ENCODE measurements at regions not wholly inside any gene's neighbourhood (a gene's known extent, or its start where the extent isn't known, plus 50 kb on each side); places are given as distances from the start of the nearest gene placed in this dataset.

DNA sequence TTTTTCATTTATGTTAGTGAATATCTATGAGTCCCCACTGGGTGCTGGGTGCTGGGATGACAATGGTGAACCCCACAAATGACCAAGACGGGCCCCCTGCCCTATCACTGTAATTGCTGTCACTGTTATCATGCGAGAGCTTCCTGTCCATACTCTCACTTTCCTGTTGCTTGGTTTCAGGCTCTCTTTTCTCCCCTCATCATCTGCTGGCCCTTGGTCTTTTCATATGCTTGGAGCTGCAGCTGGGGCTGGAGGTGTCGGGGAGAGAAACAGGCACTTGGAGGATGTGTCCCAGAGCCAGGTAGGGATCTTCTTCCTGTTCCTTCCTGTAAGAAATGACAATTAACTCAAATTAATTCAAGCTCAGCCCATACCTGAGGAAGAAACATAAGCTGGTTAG lies 348.0 kb downstream of the PTPRU start:
- DNase-seq: no peak

DNA sequence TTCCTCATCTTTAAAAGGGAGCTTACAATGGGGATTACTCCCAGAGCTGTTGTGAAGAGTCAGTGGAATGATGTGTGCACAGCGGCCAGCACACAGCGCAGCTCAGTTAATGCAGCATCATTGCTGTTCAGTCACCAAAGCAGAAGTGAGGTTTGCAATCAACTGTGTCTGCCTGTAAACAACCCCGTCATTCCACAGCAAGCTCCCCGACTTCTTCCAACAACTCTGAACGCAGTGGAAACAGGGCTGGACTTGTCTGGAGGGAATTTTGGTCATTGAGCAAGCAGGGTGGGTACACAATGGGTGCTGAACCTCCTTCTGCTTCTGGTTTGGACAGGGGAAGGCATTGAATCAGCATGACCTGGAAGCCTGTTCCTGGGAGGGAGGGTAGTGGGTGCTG lies 347.4 kb downstream of the PTPRU start:
- DNase-seq: no peak

DNA sequence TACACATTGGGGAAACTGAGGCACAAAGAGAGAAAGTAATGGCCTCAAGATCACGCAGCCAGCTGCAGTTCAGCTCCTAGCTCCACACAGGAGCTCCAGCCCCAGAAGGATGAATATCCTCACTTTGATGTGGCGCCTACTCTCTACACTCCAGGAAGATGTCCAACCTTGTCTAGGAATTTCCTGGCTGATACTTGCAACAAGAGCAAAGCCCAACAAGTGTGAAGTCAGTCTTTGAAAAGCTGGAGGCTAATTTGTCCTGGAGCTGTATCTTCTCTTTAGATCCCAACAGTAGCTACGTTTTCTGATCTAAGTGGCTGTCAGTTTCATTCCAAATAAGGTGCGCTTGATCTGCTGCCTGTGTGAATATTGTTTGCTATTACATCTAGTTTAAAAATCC lies 344.9 kb downstream of the PTPRU start:
- no peak for DNase-seq

DNA sequence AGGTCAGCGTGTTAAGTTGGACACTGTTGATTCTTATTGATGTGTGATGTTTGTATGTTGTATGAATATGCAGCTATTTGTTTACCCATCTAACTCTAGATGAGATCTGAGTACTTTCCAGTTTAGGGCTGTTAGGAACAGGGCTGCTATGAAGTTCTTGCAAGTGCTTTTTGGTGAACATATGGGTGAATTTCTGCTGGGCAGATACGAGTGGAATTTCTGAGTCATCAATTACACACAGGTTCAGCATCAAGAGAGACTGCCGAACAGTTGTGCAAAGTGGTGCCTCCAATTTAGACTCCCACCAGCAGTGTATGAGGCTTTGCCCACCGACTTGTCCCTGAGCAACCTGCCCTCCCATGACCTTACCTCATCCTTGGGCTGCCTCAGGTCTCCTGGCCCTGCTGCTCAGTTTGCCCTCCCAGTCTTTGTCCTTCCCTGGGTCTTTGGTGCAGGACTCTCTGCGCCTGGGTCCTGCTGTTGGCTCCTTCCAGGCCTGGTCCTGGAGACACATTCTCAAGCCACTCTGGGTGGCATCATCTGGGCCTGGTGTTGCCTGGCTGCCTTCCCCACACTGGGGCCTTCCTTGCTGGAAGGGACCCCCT lies 343.6 kb downstream of the PTPRU start:
- DNase-seq: no peak

DNA sequence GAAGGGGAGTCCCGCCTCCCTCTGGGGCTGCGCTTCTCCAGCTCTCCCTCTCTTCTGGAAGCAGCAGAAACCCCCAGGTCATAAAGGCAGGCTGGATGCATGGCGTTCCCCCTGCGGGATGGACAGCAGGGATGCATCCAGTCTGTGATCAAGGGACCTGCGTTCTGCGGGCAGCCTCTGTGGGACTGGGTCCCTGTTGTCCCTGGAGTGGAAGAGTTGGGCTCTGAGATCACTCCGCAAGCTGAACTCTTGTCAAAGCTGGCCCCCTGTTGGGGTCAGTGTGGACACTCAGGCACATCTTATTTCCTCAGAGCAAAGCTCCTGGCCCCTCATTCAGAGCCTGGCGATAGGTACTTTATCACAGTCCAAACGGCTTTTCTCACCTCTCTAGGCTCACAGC lies 341.2 kb downstream of the PTPRU start:
- DNase-seq: no peak

DNA sequence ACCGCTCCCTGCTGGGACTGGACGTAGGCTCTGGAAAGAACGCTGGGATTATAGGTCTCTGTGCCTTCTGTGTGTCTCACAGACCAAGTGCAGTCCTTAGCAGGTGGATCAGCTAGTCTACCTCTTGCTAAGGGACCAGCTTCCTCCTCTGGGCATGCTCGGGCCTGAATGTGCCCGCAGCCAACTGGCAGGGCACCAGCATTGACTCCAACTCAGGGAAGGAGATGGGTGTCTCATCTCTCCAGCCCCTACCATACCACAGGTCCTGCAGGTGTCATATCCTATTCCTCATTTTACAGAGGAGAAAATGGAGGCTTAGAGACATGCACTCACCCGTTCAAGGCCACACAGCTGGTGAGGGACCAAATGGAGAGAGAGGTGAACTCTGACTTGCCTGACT lies 340.2 kb downstream of the PTPRU start:
- no peak for DNase-seq

DNA sequence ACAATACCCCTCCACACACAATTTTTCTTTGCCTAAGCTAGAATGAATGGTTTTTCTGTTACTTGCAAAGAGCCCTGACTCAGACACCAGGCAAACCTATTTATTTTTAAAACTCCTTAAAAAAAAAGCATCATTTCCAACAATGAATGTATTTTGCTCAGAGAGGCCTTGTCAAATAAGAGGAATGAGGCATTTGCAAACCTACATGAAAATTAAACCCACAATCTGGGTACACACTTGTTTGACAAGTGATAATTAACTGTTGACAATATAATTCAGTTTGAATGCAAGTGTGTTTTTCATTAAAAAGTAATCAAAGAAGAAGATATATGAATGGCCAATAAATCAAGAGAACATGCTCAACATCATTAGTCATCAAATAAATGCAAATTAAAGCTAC lies 339.5 kb downstream of the PTPRU start:
- no peak for DNase-seq

DNA sequence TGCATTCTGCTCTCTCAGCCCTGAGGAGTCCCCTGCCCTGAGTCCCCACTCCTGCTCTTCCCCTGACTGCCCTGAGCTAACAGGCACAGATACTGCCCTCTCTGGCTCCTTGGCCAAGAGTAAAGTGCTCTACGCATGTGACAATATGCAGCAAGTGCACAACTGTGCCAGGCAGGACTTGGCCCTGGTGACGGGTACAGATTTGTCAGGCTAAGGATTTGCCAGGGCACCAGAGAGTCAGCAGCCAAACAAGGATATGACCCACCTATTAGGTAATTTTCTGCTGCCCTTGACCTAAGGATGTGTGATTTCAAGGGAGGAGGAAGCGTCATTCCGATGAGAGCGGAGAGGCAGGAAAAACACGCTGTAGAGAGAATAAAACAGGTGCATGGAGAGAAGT lies 339.0 kb downstream of the PTPRU start:
- DNase-seq: no peak

DNA sequence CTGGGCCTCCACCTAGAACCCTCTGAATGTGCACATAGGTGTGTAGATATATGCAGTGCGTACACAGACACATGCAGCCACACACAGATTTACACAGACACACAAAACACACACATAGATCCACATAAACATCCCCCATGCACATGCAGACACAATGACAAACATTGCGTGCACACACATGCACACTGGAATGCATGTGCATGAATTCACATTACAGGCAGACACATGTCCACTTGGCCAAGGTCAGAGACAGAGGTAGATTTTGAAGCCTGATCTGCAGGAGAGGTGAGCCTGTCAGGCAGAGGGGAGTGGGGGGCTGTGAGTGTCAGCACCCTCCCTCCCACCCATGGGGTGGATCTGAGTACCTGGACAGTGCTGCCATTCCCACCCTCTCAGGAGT lies 338.5 kb downstream of the PTPRU start:
- DNase-seq: no peak

DNA sequence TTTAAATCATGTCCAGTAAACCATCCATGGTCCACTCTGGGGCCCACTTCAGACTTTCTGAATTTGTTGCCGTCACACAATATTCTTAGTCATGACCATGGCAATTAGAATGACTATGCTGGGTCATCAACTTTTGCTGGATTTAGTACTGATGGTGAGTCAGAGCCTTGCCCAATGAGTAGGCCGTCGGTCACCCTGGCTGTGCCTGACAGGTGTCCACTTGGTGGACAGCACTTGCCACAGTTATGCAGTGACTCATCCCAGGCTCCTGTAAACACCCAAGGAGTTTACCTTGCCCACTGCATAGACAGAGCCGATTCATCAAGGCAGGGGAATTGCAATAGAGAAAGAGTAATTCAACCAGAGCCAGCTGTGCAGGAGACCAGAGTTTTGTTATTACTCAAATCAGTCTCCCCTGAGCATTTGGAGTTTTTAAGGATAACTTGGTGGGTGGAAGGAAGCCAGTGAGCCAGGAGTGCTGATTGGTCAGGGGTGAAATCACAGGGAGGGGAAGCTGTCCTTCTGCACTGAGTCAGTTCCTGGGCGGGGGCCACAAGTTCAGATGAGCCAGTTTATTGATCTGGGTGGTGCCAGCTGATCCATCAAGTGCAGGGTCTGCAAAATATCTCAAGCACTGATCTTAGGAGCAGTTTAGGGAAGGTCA lies 333.8 kb downstream of the PTPRU start:
- DNase-seq: no peak

DNA sequence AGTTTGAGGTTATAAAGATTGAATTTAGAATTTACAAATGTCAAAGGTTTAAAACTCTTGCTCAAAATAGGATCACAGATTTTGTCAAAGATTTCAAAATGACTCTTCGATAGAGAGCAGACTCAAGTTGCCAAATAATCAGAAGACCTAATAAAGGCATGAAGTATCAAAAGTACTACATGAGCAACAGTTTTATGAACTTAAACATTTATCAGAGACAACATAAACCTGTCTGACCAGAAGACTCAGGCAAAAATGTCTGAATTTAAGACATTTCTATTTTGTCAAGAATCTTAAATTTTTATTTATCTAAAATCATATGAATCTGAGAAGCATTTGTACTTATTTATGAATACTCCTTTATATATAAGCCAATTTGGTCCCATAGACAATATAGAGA lies 330.9 kb downstream of the PTPRU start:
- DNase-seq: no peak

DNA sequence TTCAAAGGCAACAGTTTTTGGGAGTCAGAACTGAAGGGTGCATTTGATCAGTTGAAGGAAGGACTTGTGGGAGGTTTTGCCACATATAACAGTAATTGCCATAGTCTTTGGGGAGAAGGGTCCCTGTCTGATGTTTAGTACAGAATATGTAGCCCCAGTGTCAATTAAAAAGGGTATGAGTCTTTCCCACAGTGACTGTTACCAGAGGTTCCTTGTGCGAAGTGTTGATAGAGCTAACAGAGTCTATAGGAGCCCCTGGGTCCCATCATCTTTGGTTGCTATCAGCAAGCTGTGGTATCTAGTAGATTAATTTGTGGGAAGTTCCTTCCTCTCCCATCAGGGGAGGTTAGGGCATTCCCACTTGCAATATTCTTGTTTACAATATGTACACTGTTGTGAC lies 329.2 kb downstream of the PTPRU start:
- no peak for DNase-seq

DNA sequence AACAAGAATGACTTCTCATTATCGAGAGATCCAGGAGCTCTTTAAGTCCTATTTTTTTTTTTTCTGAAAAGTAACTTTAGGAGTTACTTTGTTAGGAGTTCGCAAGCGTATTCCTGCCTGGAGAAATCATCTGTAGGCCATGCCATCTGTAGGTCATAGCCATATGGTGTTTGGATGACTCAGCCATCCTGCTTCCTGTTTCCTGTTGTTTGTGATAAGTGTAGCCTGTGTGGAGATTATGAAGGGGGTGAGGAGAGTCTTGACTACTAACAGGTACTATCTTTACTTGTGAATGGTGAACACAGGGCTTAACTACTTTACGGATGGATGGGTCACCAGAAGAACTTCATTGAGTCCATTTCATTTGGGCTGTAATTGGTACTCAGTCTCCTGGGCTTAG lies 327.2 kb downstream of the PTPRU start:
- DNase-seq: no peak

DNA sequence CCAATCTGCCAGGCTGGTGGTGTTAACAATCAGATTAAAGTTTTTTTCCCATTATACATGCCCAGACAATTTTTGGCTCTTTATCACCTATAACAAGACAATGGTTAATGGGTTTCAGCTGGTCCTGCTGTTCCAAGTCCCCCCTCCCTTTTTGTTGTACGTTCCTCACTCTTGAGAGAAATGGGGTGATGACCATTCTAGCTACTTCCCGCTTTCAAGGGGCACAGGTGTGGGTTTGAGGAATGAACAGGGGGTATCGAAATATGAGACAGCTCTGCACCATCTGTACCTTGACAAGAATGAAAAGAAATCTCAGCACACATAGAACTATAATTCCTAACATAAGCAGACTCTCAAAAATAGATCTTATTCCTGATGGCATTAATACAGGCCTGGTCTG lies 326.8 kb downstream of the PTPRU start:
- DNase-seq: no peak

DNA sequence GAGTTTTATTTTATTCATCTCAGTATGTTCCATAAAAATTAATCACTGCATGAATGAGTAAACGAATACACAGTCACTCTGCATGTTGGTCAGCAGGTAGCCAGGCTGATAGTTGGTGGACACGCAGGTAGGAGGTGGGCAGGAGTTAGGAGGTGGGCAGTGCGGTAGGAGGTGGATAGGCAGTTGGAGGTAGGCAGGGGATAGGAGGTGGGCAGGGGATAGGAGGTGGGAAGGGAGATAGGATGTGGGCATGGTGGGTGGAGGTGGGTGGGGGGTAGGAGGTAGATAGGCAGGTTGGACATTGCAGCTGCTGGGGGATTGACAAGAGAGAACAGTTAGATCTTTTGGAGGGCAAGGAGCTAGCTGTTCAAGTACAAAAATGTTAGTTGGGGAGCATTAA lies 322.7 kb downstream of the PTPRU start:
- DNase-seq: no peak

DNA sequence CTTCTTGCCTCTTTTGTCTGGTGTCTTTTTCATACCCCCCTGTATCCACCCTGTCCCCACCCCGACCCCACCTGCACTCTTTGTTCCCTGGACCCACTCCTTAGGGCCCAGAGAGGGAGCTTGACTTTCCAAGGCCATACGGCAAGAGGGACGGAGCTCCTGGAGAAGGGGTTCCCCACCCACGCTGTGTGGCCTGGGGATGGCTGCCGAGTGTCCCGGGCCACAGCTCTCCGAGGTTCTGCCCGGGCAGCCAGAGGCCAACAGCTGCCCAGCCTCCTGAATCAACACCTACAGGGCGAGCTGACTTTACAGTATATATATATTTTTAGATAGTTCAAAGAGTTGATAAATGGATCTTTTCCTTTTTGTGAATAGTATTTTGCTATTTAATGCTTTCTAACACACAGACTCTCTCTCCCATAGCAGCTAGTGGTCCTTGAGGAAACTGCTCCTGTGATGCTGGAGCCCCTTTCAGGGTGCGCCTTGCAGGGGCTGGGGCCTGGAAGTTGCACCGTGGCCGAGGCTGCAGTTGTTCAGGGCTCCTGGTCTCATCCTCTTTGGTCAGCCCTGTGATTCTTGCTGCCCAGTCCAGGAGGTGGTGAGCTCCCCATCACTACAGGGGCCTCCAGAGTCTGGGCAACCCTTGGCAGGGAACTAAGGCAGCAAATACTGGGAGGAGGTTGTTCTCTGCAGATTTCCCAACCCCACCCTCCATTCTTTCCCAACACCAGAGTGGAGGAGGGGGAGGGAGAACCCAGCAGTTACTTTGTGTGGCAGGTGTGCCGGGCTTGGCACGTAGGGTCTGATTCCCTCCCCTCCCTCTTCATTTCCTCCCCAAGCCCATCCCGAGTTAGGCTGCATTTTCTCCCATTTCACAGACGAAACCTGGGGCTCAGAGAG lies 321.6 kb downstream of the PTPRU start:
- no peak for DNase-seq

DNA sequence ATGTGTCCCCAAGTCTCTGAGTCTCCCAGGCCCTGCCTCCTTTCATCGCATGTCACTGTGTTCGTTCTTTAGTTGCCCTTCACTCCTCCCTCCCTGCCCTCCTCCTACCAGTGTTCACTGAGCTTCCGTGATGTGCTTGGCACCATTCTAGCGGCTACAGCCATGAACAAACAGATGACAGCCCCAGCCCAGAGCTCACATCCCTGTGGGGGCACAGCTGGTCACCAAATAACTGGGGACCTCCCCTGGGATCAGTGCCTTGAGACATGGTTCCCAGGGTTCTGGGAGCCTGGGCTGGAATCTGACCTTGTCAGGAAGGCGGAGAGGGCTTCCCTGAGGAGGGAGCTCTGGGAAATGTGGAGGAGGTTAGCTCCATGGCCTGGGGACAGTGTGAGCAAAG lies 320.7 kb downstream of the PTPRU start:
- no peak for DNase-seq

DNA sequence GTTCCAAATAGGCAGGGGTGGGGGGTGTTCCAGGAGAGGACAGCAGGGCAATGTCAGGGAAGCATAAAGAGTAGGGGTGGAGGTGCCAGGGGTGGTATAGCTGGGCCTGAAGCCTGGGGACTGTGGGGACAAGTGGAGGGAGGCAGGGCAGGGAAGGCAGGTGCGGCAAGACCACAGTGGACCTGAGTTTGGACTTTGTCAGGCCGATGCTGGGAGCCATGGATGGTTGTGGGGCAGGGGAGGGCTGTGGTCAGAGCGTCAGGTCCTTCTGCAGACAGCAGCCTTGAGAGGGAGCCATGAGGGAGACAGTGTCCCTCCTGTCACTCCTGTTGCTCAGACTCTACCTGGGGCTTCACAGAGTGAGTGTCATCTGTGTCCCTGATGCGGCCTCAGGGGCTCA lies 320.3 kb downstream of the PTPRU start:
- no peak for DNase-seq

DNA sequence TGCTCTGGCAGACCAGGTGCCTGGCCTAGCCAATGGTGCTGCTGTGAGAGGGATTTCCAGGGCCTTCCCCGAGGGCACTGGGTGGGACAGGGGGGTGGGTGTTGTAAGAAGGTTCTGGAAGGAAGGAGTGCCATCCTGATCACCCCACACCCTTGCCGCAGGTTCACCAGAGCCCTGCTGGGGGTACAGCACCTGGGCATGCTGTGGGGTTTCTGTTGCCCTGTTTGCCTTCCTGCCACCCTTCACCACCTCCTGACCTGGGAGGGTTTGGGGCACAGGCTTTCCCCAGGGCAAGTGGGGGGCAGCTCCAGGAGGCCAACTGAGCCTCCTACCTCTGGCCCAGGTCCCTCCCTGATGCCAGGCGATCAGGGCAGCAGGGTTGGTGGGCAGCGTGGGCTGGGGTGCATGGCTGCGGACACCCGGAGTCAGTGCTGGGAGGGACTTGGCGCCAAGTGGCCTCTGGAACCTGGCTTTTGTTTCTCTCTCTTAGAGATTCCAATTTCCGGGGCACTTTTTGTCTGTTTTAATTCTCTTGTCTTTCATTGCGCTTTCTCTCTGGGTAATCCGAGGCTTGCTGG lies 318.8 kb downstream of the PTPRU start:
- no peak for DNase-seq

DNA sequence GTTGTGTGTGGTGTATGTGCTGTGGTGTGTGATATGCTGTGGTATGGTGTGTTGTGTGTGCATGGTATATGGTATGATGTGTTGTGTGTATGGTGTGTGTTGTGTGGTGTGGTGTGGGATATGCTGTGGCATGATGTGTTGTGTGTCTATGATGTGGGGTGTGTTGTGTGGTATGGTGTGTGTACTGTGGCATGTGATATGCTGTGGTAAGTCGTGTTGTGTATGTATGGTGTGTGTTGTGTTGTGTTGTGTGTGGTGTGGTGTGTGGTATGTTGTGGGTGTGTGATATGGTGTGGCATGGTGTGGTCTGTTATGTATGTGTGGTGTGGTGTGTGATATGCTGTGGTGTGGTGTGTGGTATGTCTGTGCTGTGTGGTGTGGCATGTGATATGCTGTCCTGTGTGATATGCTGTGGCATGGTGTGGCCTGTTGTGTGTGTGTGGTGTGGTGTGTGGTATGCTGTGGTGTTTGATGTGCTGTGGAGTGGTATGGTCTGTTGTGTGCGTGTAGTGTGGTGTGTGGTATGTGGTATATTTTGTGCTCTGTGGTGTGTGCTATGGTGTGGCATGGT lies 318.0 kb downstream of the PTPRU start:
- DNase-seq: no peak

DNA sequence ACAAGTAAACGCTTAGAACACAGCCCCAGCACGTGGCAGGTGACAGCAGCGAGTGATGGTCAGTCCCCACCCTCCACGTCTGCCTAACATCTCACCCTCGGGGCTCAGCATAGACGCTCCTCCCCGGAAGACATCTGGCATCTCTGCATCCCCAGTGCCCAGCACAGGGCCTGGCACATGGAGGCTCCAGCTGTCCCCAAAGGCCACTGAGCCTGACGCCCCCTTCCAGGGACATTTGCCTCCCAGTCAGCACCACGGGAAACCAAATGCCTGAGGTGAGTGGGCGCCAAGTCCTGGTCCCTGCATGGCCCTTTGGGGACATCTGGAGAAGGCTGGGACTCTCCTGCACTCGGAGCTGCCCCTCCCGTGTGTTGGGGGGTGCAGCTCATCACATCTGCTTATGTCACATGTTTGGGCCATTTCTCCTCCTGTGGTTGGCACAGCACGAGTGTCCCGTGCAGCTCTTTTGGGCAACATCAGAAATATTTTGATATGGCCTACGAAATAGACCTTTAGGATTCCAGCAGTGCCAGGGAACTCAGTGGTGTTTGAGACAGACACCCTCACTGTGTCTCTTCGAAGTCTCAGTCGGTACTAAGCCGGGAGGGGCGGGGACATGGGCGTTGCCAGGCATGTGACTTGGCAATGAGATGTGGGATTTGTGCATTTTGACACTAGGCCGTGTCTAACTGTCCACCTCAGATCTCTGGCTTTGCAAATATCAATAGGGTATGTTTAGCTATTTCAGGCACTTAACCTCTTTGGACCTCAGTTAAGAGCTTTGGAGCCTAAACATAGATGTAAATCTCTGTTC lies 315.0 kb downstream of the PTPRU start:
- DNase-seq: no peak

DNA sequence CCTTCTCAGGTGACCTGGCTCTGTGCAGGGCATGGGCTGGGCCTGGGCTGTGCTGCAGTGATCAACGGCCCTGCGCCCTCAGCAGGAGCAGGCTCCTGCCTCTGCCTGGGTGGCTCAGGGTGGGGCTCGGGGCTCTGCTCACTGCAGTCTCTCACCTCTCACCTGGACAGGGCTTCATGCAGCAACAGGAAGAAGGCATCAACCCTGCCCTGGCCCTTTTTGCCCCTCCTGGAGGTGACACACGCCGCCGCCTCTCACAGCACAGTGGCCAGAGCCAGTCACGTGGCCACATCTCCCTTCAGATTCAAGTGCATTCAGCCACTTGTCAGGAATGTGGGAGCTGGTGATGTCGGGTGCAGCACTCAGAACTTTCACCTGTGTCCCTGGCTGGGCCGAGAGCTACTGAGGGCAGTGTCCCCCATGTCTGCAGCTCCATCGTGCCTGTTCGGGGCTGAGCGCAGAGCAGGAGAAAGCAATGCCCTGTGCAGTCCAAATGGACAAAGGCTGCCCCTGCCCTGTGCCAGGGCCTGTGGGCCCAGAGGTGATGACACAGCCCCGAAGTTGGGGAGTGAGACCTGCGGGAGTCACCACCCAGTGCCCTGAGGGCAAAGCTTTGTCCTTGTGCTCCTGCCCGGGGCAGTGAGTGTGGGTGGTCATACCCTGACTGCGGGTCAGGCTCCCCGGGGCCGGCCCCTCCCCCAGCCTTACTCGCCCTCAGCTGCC lies 314.0 kb downstream of the PTPRU start:
- DNase-seq: no peak

Data from activated T-cell treated with anti-CD3 and anti-CD28 coated beads, Interleukin-2, amount 50 U/mL, for 1 hour (primary cell).